Stomach (tissue), 4 donors: ENCODE measurements at regions not wholly inside any gene's neighbourhood (a gene's known extent, or its start where the extent isn't known, plus 50 kb on each side); places are given as distances from the start of the nearest gene placed in this dataset.

Experiments
- CTCF ChIP-seq, 7 experiments: fragments of 450-650 bp in 4 of 7; fragments of 200-600 bp in 3 of 7; sonication (generic) in 3 of 7; IDR thresholded peaks; one replicate each; pipeline ENCODE4 v1.5.1; 2016 to 2019; ENCODE audit warnings: antibody characterized with exemption in 7 of 7, control low read depth in 2 of 7, mild to moderate bottlenecking in 1 of 7
- EP300 ChIP-seq: sonication (generic); formaldehyde crosslinking; IDR thresholded peaks from one replicate; pipeline ENCODE4 v1.6.1; 2017; ENCODE audit warnings: antibody characterized with exemption
- POLR2A ChIP-seq, 4 donors: fragments of 450-650 bp; IDR thresholded peaks; one replicate each; pipeline ENCODE4 v1.6.1; 2016; ENCODE audit warnings: antibody characterized with exemption in 4 of 4, control low read depth in 2 of 4, mild to moderate bottlenecking in 1 of 4, moderate library complexity in 1 of 4
- POLR2AphosphoS5 ChIP-seq, 3 donors: sonication (generic); formaldehyde crosslinking; IDR thresholded peaks; one replicate each; pipeline ENCODE4 v1.6.1; 2016; ENCODE audit warnings: antibody characterized with exemption in 3 of 3

- TF ChIP-seq CTCF (IDR thresholded peaks at IDR 0.05) (no peak), POLR2A (IDR thresholded peaks at IDR 0.05) (no peak), EP300 (no peak), POLR2AphosphoS5 (IDR thresholded peaks at IDR 0.05) (no peak)
Observed at GRCh38 chr4:141858437-141858836, 222.1 kb downstream of the IL15 start.
